HG02938 (cell line): ENCODE measurements at regions not wholly inside any gene's neighbourhood (a gene's known extent, or its start where the extent isn't known, plus 50 kb on each side); places are given as distances from the start of the nearest gene placed in this dataset.
"Not testable (repeated sequence)": the region's sequence is repeated elsewhere in the genome, so short reads cannot be mapped to it uniquely, and the experiment has no call there.

Experiments used
- ATAC-seq: cut with Tn5 transposase; IDR thresholded peaks from one replicate; pipeline ENCODE4 v1.9.1; 2021; ENCODE audit warnings: mild to moderate bottlenecking, moderate library complexity; ENCODE audit not compliant: unreplicated experiment

- ATAC-seq = no peak
These were observed 302.3 kb upstream of the PLD5 start for GRCh38 chr1:242826701-242827336.

- ATAC-seq = no peak
These were observed 299.9 kb upstream of the PLD5 start for GRCh38 chr1:242824435-242824834.

- peak; percentile 94 for ATAC-seq
These were observed 289.1 kb upstream of the PLD5 start for GRCh38 chr1:242813490-242814091.

- no peak for ATAC-seq
These were observed 286.8 kb upstream of the PLD5 start for GRCh38 chr1:242811092-242811840.

- no peak for ATAC-seq
These were observed 281.8 kb upstream of the PLD5 start for GRCh38 chr1:242806324-242806723.

- ATAC-seq = not testable (repeated sequence)
These were observed 280.9 kb upstream of the PLD5 start for GRCh38 chr1:242805360-242805759.

GRCh38 chr1:242802973-242803372 is 278.5 kb upstream of the PLD5 start:
- ATAC-seq = no peak

- peak; percentile 68 for ATAC-seq
These were observed 276.0 kb upstream of the PLD5 start for GRCh38 chr1:242800521-242800920.

GRCh38 chr1:242797856-242798255 is 273.4 kb upstream of the PLD5 start:
- no peak for ATAC-seq

- ATAC-seq = peak; percentile 75
These were observed 264.3 kb upstream of the PLD5 start for GRCh38 chr1:242788771-242789170.

- ATAC-seq = no peak
These were observed 263.5 kb upstream of the PLD5 start for GRCh38 chr1:242787968-242788367.

- no peak for ATAC-seq
These were observed 260.3 kb upstream of the PLD5 start for GRCh38 chr1:242784807-242785206.

- ATAC-seq = peak; percentile 78
These were observed 259.6 kb upstream of the PLD5 start for GRCh38 chr1:242784084-242784483.

GRCh38 chr1:242774256-242774655 is 249.8 kb upstream of the PLD5 start:
- ATAC-seq = no peak

GRCh38 chr1:242770366-242770765 is 245.9 kb upstream of the PLD5 start:
- no peak for ATAC-seq

- ATAC-seq = no peak
These were observed 239.7 kb upstream of the PLD5 start for GRCh38 chr1:242764161-242764560.

GRCh38 chr1:242761556-242761955 is 237.1 kb upstream of the PLD5 start:
- ATAC-seq = no peak

- no peak for ATAC-seq
These were observed 230.4 kb upstream of the PLD5 start for GRCh38 chr1:242754926-242755325.

- ATAC-seq = no peak
These were observed 229.6 kb upstream of the PLD5 start for GRCh38 chr1:242754125-242754524.

- no peak for ATAC-seq
These were observed 222.7 kb upstream of the PLD5 start for GRCh38 chr1:242747233-242747632.

GRCh38 chr1:242745079-242745478 is 220.6 kb upstream of the PLD5 start:
- ATAC-seq = no peak
